HG03280 (cell line): ENCODE measurements at regions not wholly inside any gene's neighbourhood (a gene's known extent, or its start where the extent isn't known, plus 50 kb on each side); places are given as distances from the start of the nearest gene placed in this dataset.

ENCODE experiments used
- ATAC-seq: cut with Tn5 transposase; IDR thresholded peaks from one replicate; pipeline ENCODE4 v1.9.1; 2021; ENCODE audit warnings: mild to moderate bottlenecking, moderate library complexity; ENCODE audit not compliant: unreplicated experiment

DNA sequence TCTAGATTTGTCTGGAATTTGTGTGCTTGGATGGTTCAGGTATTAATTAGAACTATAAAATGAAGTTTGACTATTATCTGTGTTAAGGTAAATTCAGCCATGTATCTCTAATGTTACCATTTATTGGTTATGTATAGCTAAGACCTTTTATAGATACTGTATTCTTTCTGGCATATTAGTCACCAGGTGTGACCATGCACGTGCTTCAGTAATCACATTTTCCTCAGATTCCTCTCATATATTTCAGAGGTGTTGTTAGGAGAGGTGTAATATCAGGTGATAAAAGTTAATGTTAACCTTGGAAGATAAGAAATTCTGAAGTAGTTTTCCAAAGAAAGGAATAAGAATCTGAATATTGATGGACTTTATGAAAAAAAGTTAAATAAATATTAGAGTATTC is 194.5 kb upstream of the KHDRBS2 start:
- no peak for ATAC-seq

DNA sequence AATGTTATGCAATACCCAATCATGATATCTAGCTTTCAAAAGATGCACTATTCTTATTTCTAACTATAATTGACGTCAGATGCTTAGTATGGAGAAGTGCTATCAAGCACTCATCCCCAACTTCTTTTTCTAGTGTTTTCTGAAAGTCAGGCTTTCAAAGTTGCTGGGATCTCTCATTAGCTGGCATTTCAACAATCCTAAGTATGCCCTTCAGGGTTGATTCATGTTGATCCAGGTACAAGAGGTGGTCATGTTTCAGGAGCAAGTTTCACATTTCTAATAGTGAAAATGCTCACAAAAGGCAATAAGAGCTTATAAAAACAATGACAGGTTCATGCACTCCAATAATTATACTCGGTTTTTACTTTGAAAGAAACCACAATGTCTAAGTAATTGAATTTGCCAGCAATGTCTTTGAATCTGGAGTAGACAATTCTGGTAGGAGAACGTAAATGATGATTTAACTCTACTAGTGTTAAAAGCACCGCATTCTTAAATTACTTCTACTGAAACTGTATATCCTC is 193.7 kb upstream of the KHDRBS2 start:
- no peak for ATAC-seq

DNA sequence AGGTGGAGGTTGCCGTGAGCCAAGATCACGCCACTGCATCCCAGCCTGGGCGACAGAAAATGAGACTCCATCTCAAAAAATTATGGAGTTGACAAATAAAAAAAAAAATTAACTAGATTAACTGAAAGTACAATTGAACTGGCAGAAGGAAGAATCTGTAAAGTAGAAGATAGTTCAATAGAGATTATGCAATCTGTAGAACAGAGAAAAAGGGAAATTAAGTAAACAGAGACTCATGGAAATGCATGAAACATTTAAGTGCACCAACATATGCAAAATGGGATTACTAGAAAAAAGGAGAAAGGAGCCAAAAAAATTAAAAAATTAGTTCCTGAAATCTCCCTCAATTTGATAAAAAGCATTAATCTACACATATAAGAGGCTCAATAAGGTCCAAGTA is 188.8 kb upstream of the KHDRBS2 start:
- no peak for ATAC-seq

DNA sequence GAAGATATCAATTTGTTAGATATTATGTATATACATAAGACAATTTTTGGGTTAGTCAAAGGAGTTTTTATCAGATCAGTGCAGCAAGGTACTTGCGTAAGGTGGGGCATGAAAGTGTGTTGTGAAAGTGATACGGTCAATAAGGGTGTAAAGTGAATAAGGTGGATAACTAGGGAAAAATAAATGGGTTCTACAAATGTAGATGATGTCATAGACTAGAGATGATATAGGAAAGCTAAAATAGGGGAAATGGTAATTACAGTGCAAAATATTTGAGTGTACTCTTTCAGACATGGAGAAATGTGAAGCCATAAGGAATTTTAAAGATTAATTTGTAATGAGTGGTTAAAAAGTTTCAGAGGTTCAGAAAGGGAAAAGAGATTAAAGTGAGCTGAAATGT is 180.6 kb upstream of the KHDRBS2 start:
- ATAC-seq: no peak

DNA sequence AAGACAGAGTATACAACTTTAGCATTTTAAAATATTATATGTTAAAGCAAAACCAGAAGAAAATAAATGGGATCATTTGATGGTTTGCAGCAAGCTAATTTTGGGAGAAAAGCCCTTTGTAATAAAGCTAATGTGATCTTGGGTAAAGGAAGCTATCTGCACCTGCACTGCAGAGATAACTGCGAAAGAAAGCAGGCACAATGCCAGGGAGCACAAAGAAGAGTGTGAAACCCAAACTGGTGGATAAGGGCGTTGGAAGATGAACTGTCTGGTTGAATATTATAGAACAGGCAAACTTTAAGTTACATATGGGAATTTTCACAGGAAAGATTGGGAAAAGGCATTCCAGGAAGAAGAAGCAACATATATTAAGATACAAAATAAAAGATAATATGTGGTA is 179.2 kb upstream of the KHDRBS2 start:
- no peak for ATAC-seq

DNA sequence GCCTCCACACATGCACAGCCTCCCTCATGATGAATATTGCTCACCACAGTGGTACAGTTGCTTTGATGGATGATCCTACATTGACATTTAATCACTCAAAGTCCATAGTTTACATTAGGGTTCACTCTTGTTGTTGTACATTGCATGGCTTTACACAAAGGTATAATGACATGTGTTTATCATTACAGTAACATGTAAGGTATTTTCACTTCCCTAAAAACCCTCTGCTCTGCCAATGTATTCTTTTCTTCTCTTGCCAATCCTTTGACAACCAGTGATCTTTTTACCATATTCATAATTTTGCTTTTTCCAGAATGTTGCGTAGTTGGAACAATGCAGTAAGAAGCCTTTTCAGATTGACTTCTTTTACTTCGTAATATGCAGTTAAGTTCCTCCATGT is 166.6 kb upstream of the KHDRBS2 start:
- no peak for ATAC-seq

DNA sequence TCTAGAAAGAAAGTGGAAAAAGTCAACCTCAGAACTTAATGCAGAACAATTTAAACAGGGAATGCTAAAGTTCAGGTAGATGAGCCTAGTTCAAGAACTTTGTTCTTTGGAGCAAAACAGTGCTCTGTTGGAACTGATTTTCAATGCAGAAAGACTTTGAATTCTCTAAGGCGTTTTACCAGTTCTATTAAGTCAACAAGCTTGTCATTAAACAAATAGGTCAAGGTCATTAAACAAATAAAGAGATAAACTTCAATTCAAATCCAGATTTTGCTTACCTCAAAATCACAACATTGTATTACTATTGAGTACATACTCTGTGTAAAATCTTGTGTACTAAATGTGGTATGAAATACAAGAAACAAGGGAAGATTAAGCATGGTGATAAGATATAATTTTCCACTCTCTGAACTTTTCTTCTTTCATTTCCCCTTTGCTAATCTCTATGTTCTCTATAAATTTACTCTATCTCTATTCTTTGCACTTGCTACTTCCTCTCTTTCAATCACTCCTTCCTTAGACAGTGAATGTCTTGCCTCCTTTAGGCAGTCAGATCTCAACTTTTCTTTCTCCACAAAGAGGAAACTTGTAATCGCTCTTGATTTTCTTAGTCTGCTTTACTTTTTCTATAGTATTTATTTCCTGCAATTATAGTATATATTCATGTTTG is 160.8 kb upstream of the KHDRBS2 start:
- no peak for ATAC-seq

DNA sequence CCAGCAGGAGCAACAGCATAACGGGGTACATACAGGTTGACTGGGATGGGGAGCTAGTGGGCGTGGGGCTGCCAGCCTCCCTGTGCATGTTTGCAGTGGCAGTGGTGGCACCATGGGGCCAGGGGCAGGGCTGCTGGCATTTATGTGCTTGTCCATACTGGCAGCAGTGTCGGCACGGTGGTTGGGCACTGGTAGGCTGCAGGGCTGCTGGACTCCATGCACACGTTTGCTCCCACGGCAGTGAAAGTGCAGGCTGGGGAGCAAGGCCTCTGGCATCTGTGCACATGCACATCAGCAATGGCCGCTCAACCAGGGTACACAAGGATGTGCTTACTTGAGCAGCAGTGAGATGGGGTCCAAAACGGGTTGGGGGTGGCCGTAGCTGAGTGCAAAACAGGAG is 159.5 kb upstream of the KHDRBS2 start:
- no peak for ATAC-seq

DNA sequence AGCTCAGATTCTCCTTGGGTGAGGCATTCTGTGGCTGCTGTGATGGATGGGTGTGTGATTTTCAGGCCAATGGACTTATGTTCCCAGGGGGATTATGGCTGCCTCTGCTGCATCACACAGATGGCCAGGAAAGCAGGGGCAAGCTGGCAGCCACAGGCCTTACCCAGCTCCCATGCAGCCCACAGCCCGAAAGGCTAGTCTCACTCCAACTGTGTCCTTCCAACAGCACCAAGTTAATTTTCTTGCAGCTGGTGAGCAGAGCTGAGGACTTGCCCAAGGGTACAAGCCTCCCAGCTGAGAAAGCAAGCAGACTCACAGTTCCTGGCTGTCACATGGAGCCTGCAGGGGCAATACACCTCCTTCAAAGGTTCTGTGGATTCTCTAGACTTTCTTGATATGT is 155.2 kb upstream of the KHDRBS2 start:
- ATAC-seq: no peak

DNA sequence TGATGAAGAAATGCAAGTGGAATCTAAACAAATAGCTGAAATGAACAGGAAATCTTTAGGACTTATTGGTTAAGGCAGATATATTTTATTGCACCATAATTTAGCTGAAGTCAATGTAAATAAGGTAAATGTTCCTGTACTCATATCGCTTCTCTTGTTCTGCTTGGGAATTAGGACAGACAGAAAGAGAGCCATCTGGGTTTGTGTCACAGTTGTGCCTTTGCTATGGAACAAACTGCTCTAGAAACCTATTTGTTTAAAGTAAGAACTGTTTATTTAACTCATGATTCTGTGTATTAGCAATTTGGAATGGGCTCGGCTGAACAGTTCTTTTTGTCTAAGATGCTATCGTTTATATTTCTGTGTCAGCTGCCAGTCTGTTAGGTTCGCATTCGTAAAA is 143.8 kb upstream of the KHDRBS2 start:
- ATAC-seq: no peak

DNA sequence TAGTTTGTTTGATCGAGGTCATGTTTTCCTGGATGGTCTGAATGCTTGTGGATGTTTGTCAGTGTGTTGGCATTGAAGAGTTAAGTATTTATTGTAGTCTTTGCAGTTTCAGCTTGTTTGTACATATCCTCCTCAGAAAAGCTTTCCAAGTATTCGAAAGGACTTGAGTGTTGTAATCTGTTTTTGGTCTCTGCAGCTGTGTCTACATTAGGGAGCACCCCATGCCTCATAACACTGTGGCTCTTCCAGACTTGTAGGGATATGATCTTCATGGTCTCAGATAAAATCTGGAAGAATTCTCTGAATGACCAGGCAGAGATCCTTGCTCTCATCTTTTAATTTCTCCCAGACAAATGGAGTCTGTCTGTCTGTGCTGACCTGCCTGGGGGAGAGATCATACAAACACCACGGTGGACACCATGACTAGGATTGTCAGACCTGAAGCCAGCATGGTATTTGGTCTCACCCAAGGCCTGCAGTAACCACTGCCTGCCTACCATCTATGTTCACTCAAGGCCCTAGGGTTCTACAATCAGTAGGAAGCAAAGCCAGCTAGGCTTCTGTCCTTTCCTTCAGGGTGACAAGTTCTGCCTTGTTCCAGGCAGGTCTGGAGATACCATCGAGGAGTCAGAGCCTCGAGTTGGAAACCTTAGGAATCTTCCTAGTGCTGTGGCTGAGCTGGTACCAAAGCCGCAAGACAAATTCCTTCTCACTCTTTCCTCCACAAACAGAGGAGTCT is 114.7 kb upstream of the KHDRBS2 start:
- no peak for ATAC-seq

DNA sequence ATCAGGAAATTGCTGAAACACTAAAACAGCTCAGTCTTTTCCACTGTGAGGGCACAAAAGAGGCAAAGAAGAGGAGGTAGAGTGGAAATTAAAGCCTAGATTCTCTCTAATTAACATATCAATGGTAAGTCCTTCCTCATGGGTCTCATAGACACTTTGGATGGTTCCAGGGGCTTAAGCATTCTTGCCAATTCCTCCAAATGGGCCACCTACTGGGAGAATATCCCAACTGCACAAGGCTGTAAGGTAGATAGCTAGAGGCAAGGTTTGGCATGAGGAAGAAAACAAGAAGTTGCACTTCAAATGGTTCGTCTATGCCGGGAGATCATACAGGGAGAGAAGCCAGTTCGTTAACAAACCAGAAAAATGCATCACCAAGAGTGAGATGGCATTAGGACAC is 107.6 kb upstream of the KHDRBS2 start:
- no peak for ATAC-seq

DNA sequence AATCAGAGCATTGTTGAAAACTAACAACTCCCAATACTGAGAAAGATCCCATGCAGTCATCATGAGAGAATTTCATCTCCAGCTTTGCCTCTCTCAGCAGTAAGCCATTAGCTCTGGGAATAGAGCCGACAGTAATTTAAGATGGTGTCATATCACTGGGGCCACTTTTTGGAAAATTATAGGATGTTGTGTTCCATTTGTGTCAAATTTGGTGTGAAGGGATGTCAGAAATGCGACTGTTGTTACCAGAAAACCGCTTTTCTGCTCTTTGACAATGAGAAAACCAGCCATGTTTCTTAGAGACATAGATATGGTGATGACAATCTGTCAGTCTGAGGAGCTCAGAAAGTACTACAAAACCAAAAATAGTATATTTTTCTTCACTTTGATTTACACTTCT is 106.3 kb upstream of the KHDRBS2 start:
- ATAC-seq: no peak

DNA sequence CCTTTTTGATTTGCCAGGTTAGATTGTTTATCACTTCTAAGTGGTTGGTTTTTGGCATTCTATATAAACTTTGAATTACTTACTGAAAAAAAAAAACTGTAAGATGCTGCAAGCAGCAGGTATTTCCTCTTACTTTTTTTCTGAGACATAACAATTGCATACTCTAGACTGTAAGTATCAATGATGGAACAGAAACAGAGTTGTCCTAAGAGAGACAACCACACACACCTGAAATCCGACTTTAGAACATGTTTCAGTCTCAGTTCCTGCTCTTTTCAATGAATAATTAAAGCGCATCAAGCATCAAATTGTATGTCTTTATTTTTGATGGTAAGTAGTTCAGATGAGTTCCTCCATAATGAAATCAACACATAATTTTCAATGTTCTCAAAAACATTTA is 105.3 kb upstream of the KHDRBS2 start:
- ATAC-seq: no peak

DNA sequence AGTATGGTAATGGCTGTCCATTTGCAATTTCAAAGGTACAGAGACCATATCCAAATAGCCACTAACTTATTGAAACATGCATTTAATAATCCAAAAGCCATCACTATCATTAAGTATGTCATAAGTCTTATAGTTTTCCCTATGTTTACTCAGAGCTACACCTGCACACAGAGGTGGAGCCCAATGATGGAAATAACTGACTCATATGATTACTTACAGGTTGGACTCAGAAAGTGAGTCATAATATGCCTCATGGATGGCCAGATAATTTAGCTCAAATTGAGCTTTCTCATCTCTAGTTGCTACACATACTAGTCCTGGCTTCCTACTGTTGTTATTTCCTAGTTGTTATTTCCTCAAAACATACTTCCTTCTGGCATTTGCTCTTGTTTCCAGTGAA is 104.4 kb upstream of the KHDRBS2 start:
- ATAC-seq: no peak

DNA sequence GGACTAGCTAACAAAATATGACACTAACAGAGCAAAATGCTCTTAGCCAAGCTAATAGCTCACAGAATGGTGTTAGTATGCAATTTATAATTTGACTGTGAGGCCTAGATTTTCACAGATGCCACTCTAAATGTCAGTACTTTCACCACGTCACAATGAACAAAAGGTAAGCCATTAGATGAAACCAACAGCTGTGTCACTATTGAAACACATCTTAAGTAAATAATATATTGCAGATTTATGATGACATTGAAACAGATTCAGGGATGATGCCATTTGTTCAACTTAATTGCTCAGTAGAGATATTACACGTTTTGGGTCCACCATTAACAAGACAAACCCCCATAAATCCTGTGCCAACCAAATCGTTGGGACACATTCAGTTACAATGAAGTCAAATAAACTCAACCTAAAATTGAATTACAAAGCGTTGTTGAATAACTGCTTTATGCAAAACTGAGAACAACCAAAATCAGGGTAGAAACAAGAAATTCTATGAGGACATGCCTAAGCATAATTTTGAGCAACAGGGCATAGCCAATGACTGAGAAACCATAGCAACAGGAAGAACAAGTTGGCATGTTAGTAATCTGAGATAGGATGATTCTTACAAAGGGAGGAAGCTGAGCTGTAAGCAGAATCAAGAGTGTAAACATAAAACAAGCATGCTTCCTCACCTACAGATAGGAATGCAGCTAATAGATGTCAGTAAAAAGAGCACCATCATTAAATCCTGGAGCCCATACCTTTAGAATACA is 85.6 kb upstream of the KHDRBS2 start:
- ATAC-seq: no peak

DNA sequence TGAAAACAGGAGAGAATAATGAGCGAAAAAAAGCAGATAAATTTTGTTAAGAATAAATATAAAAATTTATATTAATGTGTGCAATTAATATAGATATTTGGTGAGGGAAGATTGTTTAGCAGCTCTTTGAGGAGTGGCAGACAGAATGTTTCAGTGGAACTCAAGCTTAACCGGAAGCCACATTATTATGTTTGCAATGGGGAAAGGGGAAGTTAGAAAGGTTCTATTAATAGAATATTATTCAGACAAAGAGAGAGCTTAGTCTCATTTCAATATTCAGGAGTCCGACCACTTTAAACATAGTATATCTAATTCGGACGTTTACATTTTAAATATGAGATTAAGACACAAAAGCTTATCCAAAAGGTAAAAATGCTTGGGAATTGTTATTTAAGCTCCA is 81.6 kb upstream of the KHDRBS2 start:
- peak; percentile 92 for ATAC-seq

DNA sequence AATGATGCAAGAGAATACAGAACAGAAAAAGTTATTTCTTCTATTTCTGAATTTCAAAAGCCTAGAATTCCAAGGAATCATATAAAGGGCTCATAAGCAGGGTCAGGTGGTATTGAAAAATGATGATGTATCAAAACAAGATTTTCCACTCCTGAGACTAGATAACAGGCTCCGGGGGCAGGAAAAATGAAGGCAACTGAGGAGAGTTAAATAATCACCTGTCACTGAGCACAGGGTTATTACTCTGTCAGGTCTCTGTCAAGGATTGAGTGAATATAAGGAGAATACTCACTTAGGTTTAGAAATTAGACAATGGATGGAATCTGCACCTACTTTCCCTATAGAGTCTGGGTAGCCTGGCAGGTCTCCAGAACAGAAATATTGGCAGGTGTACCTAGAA is 76.1 kb upstream of the KHDRBS2 start:
- ATAC-seq: no peak

DNA sequence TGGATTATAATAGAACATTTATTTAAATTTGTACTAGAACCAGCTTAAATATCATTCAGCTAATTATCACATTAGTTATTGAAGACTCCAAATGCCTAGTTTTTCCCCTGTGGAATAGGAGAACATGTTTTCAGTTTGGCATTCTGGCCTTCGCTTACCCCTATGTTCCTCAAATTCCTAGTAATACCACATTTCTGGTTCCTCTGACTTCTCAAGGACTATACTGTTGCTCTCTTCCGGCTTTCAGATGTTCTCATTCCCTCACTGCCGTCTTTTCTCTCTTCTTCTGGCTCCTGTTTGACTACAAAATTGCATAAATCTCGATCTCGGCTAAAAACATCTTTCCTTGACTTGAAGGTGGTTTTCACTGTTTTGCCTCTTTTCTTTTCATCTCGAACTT is 71.8 kb upstream of the KHDRBS2 start:
- ATAC-seq: no peak

DNA sequence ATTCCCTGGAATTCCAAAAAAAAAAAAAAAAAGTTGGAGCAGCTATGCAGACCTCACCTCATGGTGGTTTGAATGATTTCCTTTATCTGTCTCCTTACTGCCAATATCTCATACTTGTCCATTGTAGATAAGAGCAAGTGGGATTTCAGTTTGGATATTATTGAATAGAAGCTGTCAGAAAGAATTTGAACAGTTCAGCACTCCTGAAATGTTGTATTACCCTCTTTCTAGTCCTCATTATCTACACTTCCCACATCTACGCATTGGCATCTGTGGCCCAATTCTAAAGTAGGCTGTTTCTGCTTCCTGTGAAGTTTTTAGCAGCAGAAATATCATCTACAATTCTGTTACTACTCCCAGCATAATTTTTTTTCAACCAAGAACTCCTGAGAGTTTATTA is 68.2 kb upstream of the KHDRBS2 start:
- no peak for ATAC-seq

DNA sequence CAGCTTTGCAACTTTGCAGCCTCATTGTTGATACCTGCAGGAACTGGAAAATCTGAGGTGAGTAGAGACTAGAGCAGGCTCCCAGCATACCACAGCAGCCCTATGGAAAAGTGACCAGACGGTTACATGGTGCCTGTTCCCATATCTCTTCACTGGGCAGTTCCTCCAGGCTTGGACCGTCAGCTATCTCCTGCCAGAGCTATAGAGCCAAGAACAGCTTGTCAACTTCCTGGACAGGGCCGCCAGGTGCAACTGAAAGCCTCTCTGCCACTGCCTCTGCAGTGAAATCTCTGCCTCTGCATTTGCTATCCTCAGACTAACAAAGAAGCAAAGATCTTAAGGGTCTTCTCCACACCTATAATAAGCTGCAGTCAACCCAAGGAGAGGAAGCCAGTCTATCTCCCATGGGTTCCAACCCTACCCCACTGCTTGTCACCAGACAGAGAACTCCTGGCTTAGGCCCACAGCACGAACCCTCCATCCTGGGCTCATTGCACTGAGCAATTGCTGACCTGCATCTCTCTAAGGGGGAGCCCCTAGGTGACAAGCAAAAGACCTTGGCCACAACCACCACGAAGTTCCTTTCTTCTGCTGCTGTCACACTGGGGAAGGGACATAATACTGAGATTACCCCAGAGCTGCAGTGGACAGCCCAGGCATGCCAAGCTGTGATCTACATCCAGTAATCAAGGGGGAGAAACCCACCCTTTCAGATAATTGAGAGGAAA is 60.1 kb upstream of the KHDRBS2 start:
- ATAC-seq: no peak
